Large intestine (tissue), 3 donors: ENCODE measurements at regions not wholly inside any gene's neighbourhood (a gene's known extent, or its start where the extent isn't known, plus 50 kb on each side); places are given as distances from the start of the nearest gene placed in this dataset.

Experiments used
- DNase-seq, 2 donors: peaks; one replicate each; pipeline versions ENCODE4 v3.0.0 to v3.0.0-alpha.2; 2013
- H3K27ac ChIP-seq: one replicate; pipeline ENCODE4 v1.5.1; 2013; ENCODE audit warnings: low read length
- H3K27me3 ChIP-seq: 2 replicates; pipeline ENCODE4 v1.6.1; 2013; ENCODE audit warnings: low read length; ENCODE audit not compliant: control insufficient read depth, insufficient read depth
- H3K36me3 ChIP-seq: 2 replicates; pipeline ENCODE4 v1.6.1; 2013; ENCODE audit warnings: low read length; ENCODE audit not compliant: control insufficient read depth, insufficient read depth
- H3K4me1 ChIP-seq: one replicate; pipeline ENCODE4 v1.6.1; 2013; ENCODE audit warnings: low read length; ENCODE audit not compliant: control insufficient read depth, insufficient read depth
- H3K4me3 ChIP-seq: one replicate; pipeline ENCODE4 v1.5.1; 2013; ENCODE audit warnings: low read length
- H3K9me3 ChIP-seq: one replicate; pipeline ENCODE4 v1.6.1; 2013; ENCODE audit warnings: mild to moderate bottlenecking, low read depth, low read length, moderate library complexity; ENCODE audit not compliant: control insufficient read depth
- WGBS: methylation state at CpG from one replicate; pipeline ENCODE4 v1.1.5; 2013; ENCODE audit warnings: low lambda C conversion rate; ENCODE audit not compliant: insufficient coverage; 5-methylcytosine and 5-hydroxymethylcytosine counted together

DNA sequence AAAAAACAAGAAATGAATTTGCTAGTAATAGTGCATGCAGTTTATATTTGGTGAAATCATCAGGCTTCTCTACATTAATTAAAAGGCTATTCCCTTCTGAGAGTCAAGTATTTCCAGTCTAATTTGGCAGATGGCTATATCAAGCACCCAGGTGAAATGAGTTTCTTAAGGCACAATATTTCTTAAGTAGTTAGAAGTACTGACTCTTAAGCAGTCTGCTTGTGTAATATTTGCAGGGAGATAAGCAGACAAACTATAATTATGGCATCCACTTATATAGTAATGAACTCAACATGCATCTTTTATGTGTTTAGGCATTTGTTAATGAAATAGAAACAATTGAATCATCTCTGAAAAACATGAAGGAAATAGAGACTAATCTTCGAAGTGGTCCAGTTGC lies 189.2 kb downstream of the UTRN start:
- Histone ChIP-seq H3K36me3 (peaks cover 18% of the 10 kb centered on the region), H3K4me3 (no peak overlapping the region), H3K9me3 (peaks cover 11% of the 10 kb centered on the region), H3K4me1 (no peaks in the 10 kb centered on the region), H3K27ac (no peak overlapping the region), H3K27me3 (no peaks in the 10 kb centered on the region)
- DNase-seq = no peak
- no CpG with 5 or more reads among the region's 1 CpG for WGBS

DNA sequence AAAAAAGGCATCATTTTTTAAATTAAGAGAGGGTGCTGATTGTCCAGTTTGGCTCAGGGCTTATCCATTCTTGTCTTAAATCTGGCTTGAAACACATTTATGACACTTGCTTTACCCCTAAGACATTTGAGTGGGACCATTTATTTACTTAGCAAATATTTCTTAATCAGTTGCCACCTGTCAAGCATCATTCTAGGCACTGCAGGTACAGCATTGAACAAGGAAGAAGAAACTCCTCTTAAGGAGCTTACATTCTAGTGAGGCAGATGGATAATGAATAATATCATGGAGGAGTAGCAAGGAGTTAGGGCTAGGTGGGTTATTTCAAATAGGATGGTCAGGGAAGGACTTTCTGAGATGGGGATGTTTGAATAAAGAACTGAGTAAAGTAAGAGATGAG lies 189.8 kb downstream of the UTRN start:
- H3K27me3 ChIP-seq = no peaks in the 10 kb centered on the region
- no peak overlapping the region for H3K4me3 ChIP-seq
- peaks cover 20% of the 10 kb centered on the region for H3K36me3 ChIP-seq
- peaks cover 11% of the 10 kb centered on the region for H3K9me3 ChIP-seq
- no peak for DNase-seq
- H3K27ac ChIP-seq = no peak overlapping the region
- H3K4me1 ChIP-seq = no peaks in the 10 kb centered on the region

DNA sequence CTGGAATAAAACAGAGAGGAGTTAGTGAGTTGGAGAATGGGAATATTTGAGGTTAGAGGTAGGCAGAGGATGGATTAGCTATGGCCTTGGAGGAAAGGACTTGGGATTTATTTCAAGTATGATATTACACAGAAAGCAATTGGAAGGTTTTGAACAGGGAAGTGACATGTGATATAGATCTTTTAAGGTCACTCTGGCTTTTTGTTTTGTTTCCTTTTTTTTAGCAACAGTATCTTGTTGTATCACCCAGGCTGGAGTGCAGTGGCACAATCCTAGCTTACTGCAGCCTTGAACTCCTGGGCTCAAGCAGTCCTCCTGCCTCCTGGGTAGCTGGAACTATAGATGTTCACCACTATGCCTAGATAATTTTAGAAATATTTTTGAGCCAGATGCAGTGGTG lies 190.3 kb downstream of the UTRN start:
- Histone ChIP-seq H3K27me3 (no peaks in the 10 kb centered on the region), H3K9me3 (peaks cover 6% of the 10 kb centered on the region), H3K4me3 (no peak overlapping the region), H3K27ac (no peak overlapping the region), H3K4me1 (no peaks in the 10 kb centered on the region), H3K36me3 (peaks cover 21% of the 10 kb centered on the region)
- no peak for DNase-seq

DNA sequence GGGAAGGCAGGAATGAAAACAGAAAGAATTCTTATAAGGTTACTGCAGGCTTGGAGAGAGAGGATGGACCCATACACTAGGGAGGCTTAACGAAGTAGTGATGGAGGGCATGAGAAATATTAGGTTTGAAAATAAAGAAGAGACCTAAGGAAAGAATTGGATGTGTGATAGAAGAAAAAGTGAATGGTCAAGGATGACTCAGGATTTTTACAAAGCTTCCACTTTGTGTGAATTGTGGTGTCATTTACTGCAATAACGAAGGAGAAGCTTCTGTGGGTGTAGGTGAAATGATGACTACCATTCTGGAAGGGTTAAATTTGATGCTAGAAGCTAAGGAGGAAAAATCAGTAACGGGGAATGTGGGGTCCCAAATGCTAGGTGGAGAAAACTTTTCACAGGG lies 191.2 kb downstream of the UTRN start:
- no peak for DNase-seq
- Histone ChIP-seq H3K4me1 (no peaks in the 10 kb centered on the region), H3K4me3 (no peak overlapping the region), H3K9me3 (no peaks in the 10 kb centered on the region), H3K27me3 (no peaks in the 10 kb centered on the region), H3K36me3 (peaks cover 21% of the 10 kb centered on the region), H3K27ac (no peak overlapping the region)
- WGBS = 100% methylated on average over 1 of the region's 3 CpGs

DNA sequence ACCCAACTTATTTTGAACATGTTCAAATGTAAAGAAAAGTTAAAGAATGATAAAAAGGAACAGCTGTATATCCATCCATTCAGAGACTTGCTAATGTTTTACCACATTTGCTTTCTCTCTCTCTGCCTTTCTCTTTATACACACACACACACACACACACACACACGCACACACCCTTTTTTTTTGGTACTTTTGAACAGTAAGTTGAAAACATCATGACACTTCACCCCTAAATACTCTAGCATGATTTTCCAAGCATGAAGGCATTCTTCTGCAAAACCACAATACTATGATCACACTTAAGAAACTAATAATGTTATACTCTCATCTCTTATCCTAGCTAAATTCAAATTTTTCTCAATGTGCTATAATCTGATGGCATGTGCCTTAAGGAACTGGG lies 192.3 kb downstream of the UTRN start:
- H3K27me3 ChIP-seq = no peaks in the 10 kb centered on the region
- WGBS = no CpG with 5 or more reads among the region's 1 CpG
- no peak for DNase-seq
- no peak overlapping the region for H3K27ac ChIP-seq
- H3K36me3 ChIP-seq = peaks cover 23% of the 10 kb centered on the region
- no peaks in the 10 kb centered on the region for H3K4me1 ChIP-seq
- no peaks in the 10 kb centered on the region for H3K9me3 ChIP-seq
- no peak overlapping the region for H3K4me3 ChIP-seq

DNA sequence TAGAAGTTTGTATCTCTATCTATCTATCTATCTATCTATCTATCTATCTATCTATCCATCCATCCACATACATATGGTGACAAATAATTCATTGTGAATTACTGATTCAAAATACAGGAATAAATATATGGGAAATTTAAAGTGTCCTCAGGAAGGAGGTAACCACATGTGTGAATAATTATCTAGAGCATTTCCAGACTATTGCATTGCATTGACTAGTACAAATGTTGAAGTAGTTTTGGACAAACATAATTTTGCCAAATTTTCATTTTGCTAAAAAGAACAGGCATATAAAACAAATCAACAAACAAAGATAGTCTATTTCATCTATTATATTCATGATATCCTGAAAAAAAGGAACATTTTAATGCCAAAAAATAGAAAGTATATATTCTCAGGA lies 192.7 kb downstream of the UTRN start:
- no peak for DNase-seq
- H3K27ac ChIP-seq = no peak overlapping the region
- no peaks in the 10 kb centered on the region for H3K4me1 ChIP-seq
- no peak overlapping the region for H3K4me3 ChIP-seq
- H3K27me3 ChIP-seq = no peaks in the 10 kb centered on the region
- no peaks in the 10 kb centered on the region for H3K9me3 ChIP-seq
- H3K36me3 ChIP-seq = peaks cover 23% of the 10 kb centered on the region

DNA sequence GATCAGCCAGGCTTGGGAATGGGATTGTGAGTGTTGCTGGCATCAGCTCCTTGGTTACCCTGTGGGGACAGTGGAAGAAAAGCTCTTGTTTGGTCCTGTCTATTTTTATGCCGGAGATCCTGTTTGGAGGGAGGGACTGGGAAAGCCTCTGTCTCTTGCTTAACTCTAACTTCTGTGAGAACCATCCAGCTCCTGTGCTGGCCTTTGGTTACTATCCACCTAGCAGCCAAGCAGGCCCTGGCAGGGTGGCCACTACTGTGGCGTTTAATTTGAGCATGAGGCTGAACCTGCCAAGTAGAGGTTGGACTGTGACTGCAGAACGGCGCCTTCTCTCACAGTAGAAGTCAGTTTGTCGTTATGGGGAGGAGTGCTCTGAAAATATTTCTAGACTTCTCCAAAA lies 193.3 kb downstream of the UTRN start:
- H3K4me1 ChIP-seq = no peaks in the 10 kb centered on the region
- H3K36me3 ChIP-seq = peaks cover 23% of the 10 kb centered on the region
- no peak overlapping the region for H3K27ac ChIP-seq
- H3K9me3 ChIP-seq = no peaks in the 10 kb centered on the region
- no peak overlapping the region for H3K4me3 ChIP-seq
- H3K27me3 ChIP-seq = no peaks in the 10 kb centered on the region
- no CpG with 5 or more reads among the region's 5 CpGs for WGBS
- DNase-seq = no peak

DNA sequence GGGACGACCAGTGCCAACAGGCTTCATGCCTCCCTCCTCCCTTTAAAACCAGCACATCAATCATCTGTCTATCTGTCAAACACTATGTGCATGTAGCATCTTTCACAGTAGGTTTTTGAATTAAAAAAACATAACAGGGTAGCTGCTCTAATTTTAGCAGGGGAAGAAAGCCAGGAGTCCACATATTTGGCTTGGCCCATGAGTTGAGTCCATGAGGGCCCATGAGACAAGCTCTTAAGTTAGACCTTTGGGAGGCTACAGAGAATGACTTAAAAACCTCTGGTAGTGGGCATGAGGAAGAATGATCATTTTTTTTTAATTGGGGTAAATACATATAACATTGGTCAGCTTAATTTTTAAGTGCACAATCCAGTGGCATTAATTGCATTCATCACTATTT lies 194.9 kb downstream of the UTRN start:
- DNase-seq = no peak
- H3K9me3 ChIP-seq = no peaks in the 10 kb centered on the region
- no peaks in the 10 kb centered on the region for H3K4me1 ChIP-seq
- H3K27ac ChIP-seq = no peak overlapping the region
- WGBS = no CpG with 5 or more reads among the region's 1 CpG
- no peaks in the 10 kb centered on the region for H3K27me3 ChIP-seq
- H3K4me3 ChIP-seq = no peak overlapping the region
- H3K36me3 ChIP-seq = peaks cover 23% of the 10 kb centered on the region

DNA sequence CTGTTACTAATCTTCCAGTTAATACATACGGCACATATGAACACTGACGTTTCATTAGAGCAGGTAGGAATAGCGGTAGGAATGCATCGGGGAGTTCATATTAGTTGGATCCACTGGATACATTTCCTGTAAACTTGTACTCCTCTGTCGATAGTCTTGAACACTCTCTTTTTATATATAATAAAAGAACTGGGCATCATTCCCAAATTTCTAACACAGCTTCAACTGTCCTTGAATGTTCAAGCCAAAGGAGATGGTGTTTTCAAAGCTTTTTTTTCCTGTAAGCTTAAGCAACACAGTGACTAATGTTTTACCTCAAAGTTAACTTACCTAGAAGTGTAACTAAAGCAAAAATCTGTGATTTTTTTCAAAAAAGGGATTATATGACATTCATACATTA lies 195.3 kb downstream of the UTRN start:
- DNase-seq = no peak
- Histone ChIP-seq H3K4me3 (no peak overlapping the region), H3K36me3 (peaks cover 21% of the 10 kb centered on the region), H3K27me3 (no peaks in the 10 kb centered on the region), H3K9me3 (no peaks in the 10 kb centered on the region), H3K4me1 (no peaks in the 10 kb centered on the region), H3K27ac (no peak overlapping the region)
- 89% methylated on average over 3 of the region's 5 CpGs for WGBS

DNA sequence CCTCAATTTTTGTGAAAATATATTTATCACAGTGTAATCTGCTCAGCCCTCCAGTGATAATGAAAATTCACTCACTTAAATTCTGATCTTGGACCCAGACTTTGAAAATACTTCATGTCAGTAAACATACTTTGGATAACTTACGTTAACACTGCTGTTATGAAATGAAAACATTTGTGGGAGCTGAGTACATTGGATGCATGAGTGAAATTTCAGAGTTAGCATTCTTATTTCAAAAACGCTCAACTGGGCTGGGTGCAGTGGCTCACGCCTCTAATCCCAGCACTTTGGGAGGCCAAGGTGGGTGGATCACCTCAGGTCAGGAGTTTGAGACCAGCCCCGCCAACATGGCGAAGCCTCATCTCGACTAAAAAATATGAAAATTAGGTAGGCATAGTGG lies 196.4 kb downstream of the UTRN start:
- DNase-seq = no peak
- Histone ChIP-seq H3K27ac (no peak overlapping the region), H3K9me3 (no peaks in the 10 kb centered on the region), H3K27me3 (no peaks in the 10 kb centered on the region), H3K4me1 (no peaks in the 10 kb centered on the region), H3K36me3 (peaks cover 27% of the 10 kb centered on the region), H3K4me3 (no peak overlapping the region)
- WGBS = 47% methylated on average over 3 of the region's 6 CpGs

DNA sequence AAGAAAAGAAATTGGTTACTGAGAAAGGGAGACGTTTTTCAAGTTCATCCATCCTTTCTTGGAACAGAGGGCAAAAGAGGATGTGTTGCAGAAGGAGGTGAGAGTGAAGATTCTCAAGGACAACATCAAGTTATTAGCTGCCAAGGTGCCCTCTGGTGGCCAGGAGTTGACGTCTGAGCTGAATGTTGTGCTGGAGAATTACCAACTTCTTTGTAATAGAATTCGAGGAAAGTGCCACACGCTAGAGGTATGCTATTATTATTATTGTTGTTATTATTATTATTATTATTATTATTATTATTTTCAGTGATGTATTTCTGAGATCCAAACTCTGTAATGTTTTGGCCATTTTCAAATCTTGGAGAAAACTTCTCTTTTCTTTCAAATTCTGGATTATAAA lies 197.0 kb downstream of the UTRN start:
- H3K36me3 ChIP-seq = peaks cover 25% of the 10 kb centered on the region
- peak; percentile 42 to 62 for DNase-seq
- H3K9me3 ChIP-seq = no peaks in the 10 kb centered on the region
- WGBS = no CpG with 5 or more reads among the region's 4 CpGs
- no peaks in the 10 kb centered on the region for H3K4me1 ChIP-seq
- H3K27me3 ChIP-seq = no peaks in the 10 kb centered on the region
- H3K4me3 ChIP-seq = no peak overlapping the region
- H3K27ac ChIP-seq = no peak overlapping the region

DNA sequence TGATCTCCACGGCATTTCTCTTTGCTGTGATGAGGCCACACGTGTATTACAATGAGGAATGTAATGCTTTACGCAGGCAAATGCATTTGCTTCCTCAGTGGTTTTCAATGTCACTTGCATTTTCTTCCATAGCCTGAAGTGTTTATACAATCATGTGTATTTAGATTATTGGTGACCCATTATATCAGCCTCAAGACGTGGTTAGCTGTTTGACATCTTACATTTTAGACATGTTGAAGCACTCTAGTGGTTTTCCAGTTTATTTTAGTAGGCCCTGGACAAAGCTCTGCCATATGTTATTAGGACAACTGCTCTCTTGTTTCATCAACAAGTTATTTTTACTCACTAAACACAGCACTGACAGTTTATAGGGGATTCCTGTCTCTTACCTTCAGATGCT lies 200.4 kb downstream of the UTRN start:
- H3K9me3 ChIP-seq = no peaks in the 10 kb centered on the region
- no peaks in the 10 kb centered on the region for H3K27me3 ChIP-seq
- no peak for DNase-seq
- no peak overlapping the region for H3K4me3 ChIP-seq
- H3K4me1 ChIP-seq = no peaks in the 10 kb centered on the region
- no CpG with 5 or more reads among the region's 4 CpGs for WGBS
- no peak overlapping the region for H3K27ac ChIP-seq
- peaks cover 36% of the 10 kb centered on the region for H3K36me3 ChIP-seq
